B cell (primary cell): ENCODE measurements at regions not wholly inside any gene's neighbourhood (a gene's known extent, or its start where the extent isn't known, plus 50 kb on each side); places are given as distances from the start of the nearest gene placed in this dataset.
"Not testable (repeated sequence)": the region's sequence is repeated elsewhere in the genome, so short reads cannot be mapped to it uniquely, and the experiment has no call there.

Experiments
- ATAC-seq: fragments of 200-7000 bp; cut with Tn5 transposase; one replicate; pipeline ENCODE4 v1.10.0; 2021; ENCODE audit warnings: low read depth, mild to moderate bottlenecking, moderate number of reproducible peaks, moderate library complexity
- CTCF ChIA-PET: fragments of 350-600 bp; sonication (Branson Sonifier 250); formaldehyde crosslinking; loops from one replicate; lab custom pipeline; 2021; ENCODE audit warnings: antibody characterized with exemption, inconsistent platforms; lab: Charles Lee
- POLR2A ChIA-PET: fragments of 350-600 bp; sonication (Branson Sonifier 250); formaldehyde crosslinking; loops from one replicate; lab custom pipeline; 2021; ENCODE audit warnings: antibody characterized with exemption; lab: Charles Lee
- DNase-seq: peaks from one replicate; pipeline ENCODE4 v3.0.0; 2013
- H2AFZ ChIP-seq: 2 replicates; pipeline ENCODE4 v1.6.1; 2012; ENCODE audit warnings: mild to moderate bottlenecking, low read depth, low read length; ENCODE audit not compliant: insufficient read depth, poor library complexity, severe bottlenecking
- H3K27ac ChIP-seq, 2 donors: 1 replicate in 1 of 2; 2 replicates in 1 of 2; pipeline ENCODE4 v1.5.1; 2012 to 2013; ENCODE audit warnings: low read length in 2 of 2, mild to moderate bottlenecking in 2 of 2, moderate library complexity in 1 of 2
- H3K27me3 ChIP-seq, 4 experiments: fragments of 200-600 bp in 1 of 4; sonication (generic) in 1 of 4; replicated peaks in 1 of 4; 1 replicate in 2 of 4; 2 replicates in 2 of 4; pipeline versions ENCODE4 v1.6.1 to v1.7.0; 2013 to 2016; ENCODE audit warnings: low read length in 3 of 4, mild to moderate bottlenecking in 2 of 4, mixed read lengths in 1 of 4, moderate library complexity in 1 of 4; ENCODE audit not compliant: insufficient read depth in 4 of 4, control insufficient read depth in 3 of 4; ENCODE audit errors: control extremely low read depth in 1 of 4
- H3K36me3 ChIP-seq, 2 experiments: replicated peaks in 1 of 2; 1 replicate in 1 of 2; 2 replicates in 1 of 2; pipeline versions ENCODE4 v1.6.1 to v1.7.1; 2013; ENCODE audit warnings: low read length in 1 of 2; ENCODE audit not compliant: insufficient read depth in 2 of 2, control insufficient read depth in 1 of 2; ENCODE audit errors: control extremely low read depth in 1 of 2, extremely low read depth in 1 of 2
- H3K4me1 ChIP-seq, 2 donors: fragments of 200-600 bp in 1 of 2; sonication (generic) in 1 of 2; 1 replicate in 1 of 2; 2 replicates in 1 of 2; pipeline versions ENCODE4 v1.5.1 to v1.6.1; 2013 to 2017; ENCODE audit warnings: low read length in 2 of 2; ENCODE audit not compliant: control insufficient read depth in 2 of 2, insufficient read depth in 2 of 2
- H3K4me2 ChIP-seq: replicated peaks from 2 replicates; pipeline ENCODE3; 2012; ENCODE audit warnings: mild to moderate bottlenecking, low read depth, low read length; ENCODE audit not compliant: poor library complexity, severe bottlenecking
- H3K4me3 ChIP-seq, 5 experiments: fragments of 200-600 bp in 1 of 5; sonication (generic) in 1 of 5; 1 replicate in 3 of 5; 2 replicates in 2 of 5; pipeline versions ENCODE4 v1.5.1 to v1.7.0; 2011 to 2016; ENCODE audit warnings: low read length in 4 of 5, mild to moderate bottlenecking in 4 of 5, low read depth in 2 of 5, control low read depth in 1 of 5, moderate library complexity in 1 of 5; ENCODE audit not compliant: insufficient read depth in 1 of 5; ENCODE audit errors: control extremely low read depth in 1 of 5, extremely low read depth in 1 of 5
- H3K79me2 ChIP-seq: fragments of 200-600 bp; sonication (generic); one replicate; pipeline ENCODE4 v1.6.0; 2016; ENCODE audit warnings: low read length; ENCODE audit not compliant: control insufficient read depth, insufficient read depth
- H3K9ac ChIP-seq: fragments of 200-600 bp; sonication (generic); 2 replicates; pipeline ENCODE4 v1.6.1; 2017; ENCODE audit warnings: mild to moderate bottlenecking, low read length, moderate library complexity
- H3K9me3 ChIP-seq, 3 donors: one replicate each; pipeline versions ENCODE4 v1.6.1 to v1.7.1; 2013; ENCODE audit warnings: low read length in 2 of 3; ENCODE audit not compliant: control insufficient read depth in 2 of 3, insufficient read depth in 1 of 3; ENCODE audit errors: control extremely low read depth in 1 of 3
- H4K20me1 ChIP-seq: 2 replicates; pipeline ENCODE4 v1.6.0; 2012; ENCODE audit warnings: mild to moderate bottlenecking, low read length; ENCODE audit not compliant: insufficient read depth, control insufficient read depth, poor library complexity, severe bottlenecking
- H3K27ac Mint-ChIP-seq: one replicate; pipeline ENCODE4 v1.8.0; 2021; ENCODE audit warnings: mixed read lengths
- H3K27me3 Mint-ChIP-seq: one replicate; pipeline ENCODE4 v1.8.0; 2021; ENCODE audit warnings: mixed read lengths
- H3K4me1 Mint-ChIP-seq: one replicate; pipeline ENCODE4 v1.8.0; 2021; ENCODE audit warnings: mixed read lengths
- H3K4me3 Mint-ChIP-seq: one replicate; pipeline ENCODE4 v1.8.0; 2021; ENCODE audit warnings: mixed read lengths
- H3K9me3 Mint-ChIP-seq: one replicate; pipeline ENCODE4 v1.8.0; 2022; ENCODE audit warnings: mixed read lengths; ENCODE audit not compliant: insufficient read depth
- CTCF ChIP-seq: fragments of 200-600 bp; IDR thresholded peaks from one replicate; pipeline ENCODE4 v1.8.0; 2022; ENCODE audit warnings: antibody characterized with exemption, mild to moderate bottlenecking
- EZH2 ChIP-seq: IDR thresholded peaks from 2 replicates; pipeline ENCODE4 v1.6.1; 2012; ENCODE audit warnings: borderline replicate concordance, low read depth, mild to moderate bottlenecking, moderate library complexity, low read length; ENCODE audit not compliant: insufficient read depth, poor library complexity, severe bottlenecking
- WGBS: methylation state at CpG from one replicate; pipeline ENCODE4 v1.1.5; 2013; ENCODE audit warnings: missing lambda C conversion rate; ENCODE audit not compliant: insufficient coverage; 5-methylcytosine and 5-hydroxymethylcytosine counted together
- intact Hi-C: fragments of 100-400 bp; cut with micrococcal nuclease; formaldehyde crosslinking; loops from one replicate; pipeline ENCODE4 v1.10.0; 2022

DNA sequence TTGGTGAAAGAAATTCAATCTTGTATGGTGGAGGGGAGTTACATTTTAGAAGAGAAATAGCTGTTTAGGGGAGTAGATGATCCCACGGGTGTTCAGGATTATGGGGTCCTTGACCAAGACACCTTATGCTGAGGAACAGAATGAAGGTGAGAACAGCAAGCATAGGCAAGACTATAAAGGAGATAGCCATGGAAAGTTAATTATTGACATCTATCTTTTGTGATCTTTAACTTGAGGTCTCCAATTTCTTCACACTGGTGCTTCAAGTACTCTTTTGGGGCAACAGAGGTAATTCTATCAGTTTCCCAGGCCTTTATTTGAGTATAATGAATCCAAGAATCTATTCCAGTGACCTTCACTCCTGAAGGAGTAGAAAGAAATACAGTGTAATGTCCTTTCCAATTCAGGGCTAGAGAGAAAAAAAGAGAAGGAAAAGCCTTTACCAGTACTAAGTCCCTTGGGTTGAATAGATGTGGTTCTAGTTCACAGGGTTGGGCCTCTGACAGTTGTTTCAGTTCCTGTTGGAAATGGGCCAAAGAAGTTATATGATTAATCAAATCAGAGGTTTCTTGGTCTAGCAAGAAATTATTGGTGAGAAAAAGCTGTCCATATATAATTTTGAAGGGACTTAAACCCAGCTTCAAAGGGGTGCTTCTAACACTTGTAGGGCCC lies 2104.1 kb upstream of the ACO1 start:
- no peaks in the 10 kb centered on the region for H3K27me3 ChIP-seq
- H3K4me3 Mint-ChIP-seq, result no peak overlapping the region
- H4K20me1 ChIP-seq, result no peaks in the 10 kb centered on the region
- no peak for DNase-seq
- no peak overlapping the region for H3K4me3 ChIP-seq
- TF ChIP-seq EZH2 (no peak), CTCF (no peak)
- H3K36me3 ChIP-seq, result no peaks in the 10 kb centered on the region
- no peaks in the 10 kb centered on the region for H3K27me3 Mint-ChIP-seq
- no peaks in the 10 kb centered on the region for H3K4me1 Mint-ChIP-seq
- intact Hi-C loops, result no loop called here
- peaks cover 8% of the 10 kb centered on the region for H3K9me3 Mint-ChIP-seq
- H3K9me3 ChIP-seq, result peaks cover 2 to 5% (median 2%) of the 10 kb centered on the region in 3 donors
- H3K27ac ChIP-seq, result no peak overlapping the region
- H3K27ac Mint-ChIP-seq, result no peak overlapping the region
- ChIA-PET CTCF (no interaction called here), POLR2A (no interaction called here)
- no peak overlapping the region for H3K9ac ChIP-seq
- H3K79me2 ChIP-seq, result no peaks in the 10 kb centered on the region
- WGBS, result 100% methylated on average over 1 of the region's 1 CpG
- no peak overlapping the region for H3K4me2 ChIP-seq
- no peaks in the 10 kb centered on the region for H3K4me1 ChIP-seq
- H2AFZ ChIP-seq, result no peak overlapping the region
- ATAC-seq, result no peak

GRCh38 chr9:30289435-30289834 lies 2095.0 kb upstream of the ACO1 start:
- Histone ChIP-seq H3K4me1 (no peaks in the 10 kb centered on the region), H2AFZ (no peak overlapping the region), H3K9ac (no peak overlapping the region), H3K4me3 (no peak overlapping the region), H3K9me3 (no peaks in the 10 kb centered on the region), H3K36me3 (no peaks in the 10 kb centered on the region), H3K27ac (no peak overlapping the region), H4K20me1 (no peaks in the 10 kb centered on the region), H3K27me3 (no peaks in the 10 kb centered on the region), H3K4me2 (no peak overlapping the region), H3K79me2 (no peaks in the 10 kb centered on the region)
- DNase-seq (no peak), ATAC-seq (no peak)
- ChIA-PET POLR2A (no interaction called here), CTCF (no interaction called here)
- Mint-ChIP-seq H3K27me3 (no peaks in the 10 kb centered on the region), H3K4me3 (no peak overlapping the region), H3K9me3 (peaks cover 2% of the 10 kb centered on the region), H3K27ac (no peak overlapping the region), H3K4me1 (no peaks in the 10 kb centered on the region)
- no peak for TF ChIP-seq CTCF
- no peak for TF ChIP-seq EZH2
- intact Hi-C loops, result no loop called here
- WGBS, result no CpG with 5 or more reads among the region's 2 CpGs

DNA sequence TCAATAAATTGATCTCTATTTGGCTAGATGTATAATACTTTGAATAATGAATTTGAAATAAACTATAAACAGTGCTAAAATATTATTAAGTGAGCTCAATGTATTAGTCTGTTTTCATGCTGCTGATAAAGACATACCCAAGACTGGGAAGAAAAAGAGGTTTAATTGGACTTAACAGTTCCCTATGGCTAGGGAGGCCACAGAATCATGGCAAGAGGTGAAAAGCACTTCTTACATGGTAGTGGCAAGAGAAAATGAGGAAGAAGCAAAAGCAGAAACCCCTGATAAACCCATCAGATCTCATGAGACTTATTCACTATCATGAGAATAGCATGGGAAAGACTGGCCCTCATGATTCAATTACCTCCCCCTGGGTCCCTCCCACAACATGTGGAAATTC lies 2092.4 kb upstream of the ACO1 start:
- H3K27me3 ChIP-seq, H3K4me1 Mint-ChIP-seq, H3K9me3 Mint-ChIP-seq, ATAC-seq, DNase-seq, H3K4me1 ChIP-seq, H3K36me3 ChIP-seq, POLR2A ChIA-PET, intact Hi-C loops, H3K4me3 Mint-ChIP-seq, H3K27me3 Mint-ChIP-seq, H3K27ac ChIP-seq, H3K4me3 ChIP-seq, H3K9ac ChIP-seq, H3K27ac Mint-ChIP-seq, H3K79me2 ChIP-seq, H3K9me3 ChIP-seq, H4K20me1 ChIP-seq, H3K4me2 ChIP-seq, H2AFZ ChIP-seq, CTCF ChIA-PET: not testable (repeated sequence)
